ENCODE measurements at regions not wholly inside any gene's neighbourhood (a gene's known extent, or its start where the extent isn't known, plus 50 kb on each side); places are given as distances from the start of the nearest gene placed in this dataset.
"Not testable (repeated sequence)": the region's sequence is repeated elsewhere in the genome, so short reads cannot be mapped to it uniquely, and the experiment has no call there.

GRCh38 chr13:38415233-38415632 is 65.6 kb downstream of the UFM1 start:
- Mint-ChIP-seq H3K27ac (no peak overlapping the region), H3K9me3 (no peaks in the 10 kb centered on the region), H3K27me3 (no peaks in the 10 kb centered on the region), H3K4me3 (no peak overlapping the region), H3K36me3 (ENCODE audit: low read depth) (no peaks in the 10 kb centered on the region), H3K4me1 (peaks cover 6% of the 10 kb centered on the region)
- ATAC-seq, result peak; percentile 78
- DNase-seq, result no peak

DNA sequence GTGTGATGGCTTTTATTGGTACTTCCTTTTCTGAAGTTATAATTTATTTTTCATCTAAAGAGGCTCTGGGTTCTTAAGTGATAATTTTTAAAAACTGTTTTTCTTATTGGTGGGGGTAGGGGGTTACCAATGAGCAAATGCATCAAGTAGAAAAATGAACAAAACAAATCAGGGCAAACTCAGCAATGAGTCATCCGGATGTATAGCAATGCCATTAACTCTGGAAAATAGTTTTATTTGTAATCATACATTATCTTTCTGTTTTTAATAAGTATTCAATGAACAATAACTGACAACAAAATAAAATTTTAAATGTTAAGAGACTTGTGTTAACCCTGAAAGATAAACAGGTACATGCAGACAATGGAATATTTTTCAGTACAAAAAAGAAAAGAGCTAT is 67.6 kb downstream of the UFM1 start:
- H3K4me1 Mint-ChIP-seq, result peaks cover 6% of the 10 kb centered on the region
- H3K9me3 Mint-ChIP-seq, result no peaks in the 10 kb centered on the region
- no peaks in the 10 kb centered on the region for H3K36me3 Mint-ChIP-seq (ENCODE audit: low read depth)
- H3K27me3 Mint-ChIP-seq, result no peaks in the 10 kb centered on the region
- H3K4me3 Mint-ChIP-seq, result no peak overlapping the region
- ATAC-seq, result no peak
- no peak for DNase-seq
- H3K27ac Mint-ChIP-seq, result no peak overlapping the region

- H3K27me3 Mint-ChIP-seq, result no peaks in the 10 kb centered on the region
- H3K4me1 Mint-ChIP-seq, result peaks cover 6% of the 10 kb centered on the region
- H3K36me3 Mint-ChIP-seq (ENCODE audit: low read depth), result no peaks in the 10 kb centered on the region
- peak; percentile 63 for ATAC-seq
- no peaks in the 10 kb centered on the region for H3K9me3 Mint-ChIP-seq
- H3K4me3 Mint-ChIP-seq, result no peak overlapping the region
- no peak overlapping the region for H3K27ac Mint-ChIP-seq
- peak; percentile 3 for DNase-seq
Observed at GRCh38 chr13:38417727-38418126, 68.1 kb downstream of the UFM1 start.

- Mint-ChIP-seq H3K27ac (no peak overlapping the region), H3K4me1 (peaks cover 6% of the 10 kb centered on the region), H3K36me3 (ENCODE audit: low read depth) (no peaks in the 10 kb centered on the region), H3K4me3 (no peak overlapping the region), H3K27me3 (no peaks in the 10 kb centered on the region), H3K9me3 (no peaks in the 10 kb centered on the region)
- DNase-seq (no peak), ATAC-seq (no peak)
Observed at GRCh38 chr13:38418286-38418685, 68.6 kb downstream of the UFM1 start.

DNA sequence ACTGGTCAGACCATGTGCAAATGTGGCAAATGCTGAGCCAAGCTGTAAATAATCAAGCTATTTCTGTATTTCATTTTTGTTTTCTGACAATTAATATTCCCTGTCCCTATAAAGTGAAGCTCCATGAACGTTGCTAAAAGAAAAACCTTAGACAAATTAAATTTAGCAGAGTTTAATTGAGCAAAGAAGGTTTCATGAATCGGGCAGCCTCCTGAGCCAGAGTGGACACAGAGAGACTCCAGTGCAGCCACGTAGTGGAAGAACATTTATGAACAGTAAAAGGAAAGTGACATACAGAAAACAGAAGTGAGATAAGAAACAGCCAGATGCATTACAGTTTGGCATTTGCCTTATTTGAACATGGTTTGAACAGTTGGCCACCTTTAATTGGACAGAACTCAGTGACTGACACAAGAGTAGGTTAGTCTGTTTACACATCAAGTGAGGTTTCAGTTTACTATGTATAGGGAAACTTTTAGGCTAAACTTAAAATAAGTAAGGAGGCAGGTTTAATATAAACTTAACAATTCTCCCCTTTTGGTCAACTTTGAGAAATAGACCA is 69.7 kb downstream of the UFM1 start:
- Mint-ChIP-seq H3K27me3 (no peaks in the 10 kb centered on the region), H3K4me3 (no peak overlapping the region), H3K9me3 (no peaks in the 10 kb centered on the region), H3K27ac (no peak overlapping the region), H3K4me1 (peaks cover 6% of the 10 kb centered on the region), H3K36me3 (ENCODE audit: low read depth) (no peaks in the 10 kb centered on the region)
- ATAC-seq (no peak), DNase-seq (no peak)

GRCh38 chr13:38421590-38422560 is 72.2 kb downstream of the UFM1 start:
- Mint-ChIP-seq H3K9me3 (no peaks in the 10 kb centered on the region), H3K36me3 (ENCODE audit: low read depth) (no peaks in the 10 kb centered on the region), H3K4me1 (no peaks in the 10 kb centered on the region), H3K4me3 (no peak overlapping the region), H3K27ac (no peak overlapping the region), H3K27me3 (no peaks in the 10 kb centered on the region)
- ATAC-seq (no peak), DNase-seq (no peak)

GRCh38 chr13:38429916-38430315 is 80.3 kb downstream of the UFM1 start:
- H3K27ac Mint-ChIP-seq, result no peak overlapping the region
- H3K27me3 Mint-ChIP-seq, result peaks cover 3% of the 10 kb centered on the region
- no peaks in the 10 kb centered on the region for H3K4me1 Mint-ChIP-seq
- no peak overlapping the region for H3K4me3 Mint-ChIP-seq
- H3K9me3 Mint-ChIP-seq, result no peaks in the 10 kb centered on the region
- no peak for DNase-seq
- H3K36me3 Mint-ChIP-seq (ENCODE audit: low read depth), result no peaks in the 10 kb centered on the region
- ATAC-seq, result no peak

DNA sequence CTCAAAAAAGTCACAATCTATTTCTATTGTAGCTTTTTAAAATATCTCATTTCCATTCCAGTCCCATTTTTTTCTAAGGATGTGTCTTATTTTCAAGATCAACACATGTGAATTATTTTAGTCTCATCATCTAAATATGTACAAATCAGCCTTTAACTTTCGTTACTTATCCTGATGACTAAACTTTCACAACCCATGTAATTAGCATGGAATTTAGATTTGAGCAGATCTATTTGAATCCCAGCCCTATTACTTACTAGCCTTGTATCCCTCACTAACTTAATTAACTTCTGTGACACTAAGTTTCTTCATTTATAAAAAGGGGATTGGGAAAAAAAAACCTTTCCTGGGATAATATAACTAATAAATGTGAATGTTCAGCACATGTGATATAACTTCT is 81.1 kb downstream of the UFM1 start:
- Mint-ChIP-seq H3K4me3 (no peak overlapping the region), H3K4me1 (no peaks in the 10 kb centered on the region), H3K9me3 (no peaks in the 10 kb centered on the region), H3K27ac (no peak overlapping the region), H3K36me3 (ENCODE audit: low read depth) (no peaks in the 10 kb centered on the region), H3K27me3 (peaks cover 3% of the 10 kb centered on the region)
- ATAC-seq, result no peak
- no peak for DNase-seq

GRCh38 chr13:38440666-38441065 is 91.0 kb downstream of the UFM1 start:
- Mint-ChIP-seq H3K36me3 (ENCODE audit: low read depth) (no peaks in the 10 kb centered on the region), H3K27ac (no peak overlapping the region), H3K27me3 (peaks cover 2% of the 10 kb centered on the region), H3K4me3 (no peak overlapping the region), H3K4me1 (no peaks in the 10 kb centered on the region), H3K9me3 (no peaks in the 10 kb centered on the region)
- DNase-seq (no peak), ATAC-seq (no peak)

GRCh38 chr13:38444904-38445303 is 95.3 kb downstream of the UFM1 start:
- H3K36me3 Mint-ChIP-seq (ENCODE audit: low read depth), result no peaks in the 10 kb centered on the region
- no peaks in the 10 kb centered on the region for H3K4me1 Mint-ChIP-seq
- no peak overlapping the region for H3K27ac Mint-ChIP-seq
- DNase-seq, result no peak
- peaks cover 2% of the 10 kb centered on the region for H3K27me3 Mint-ChIP-seq
- no peak overlapping the region for H3K4me3 Mint-ChIP-seq
- H3K9me3 Mint-ChIP-seq, result no peaks in the 10 kb centered on the region
- no peak for ATAC-seq

GRCh38 chr13:38452656-38453055 is 103.0 kb downstream of the UFM1 start:
- no peak for ATAC-seq
- H3K9me3 Mint-ChIP-seq, result no peaks in the 10 kb centered on the region
- no peak for DNase-seq
- no peak overlapping the region for H3K27ac Mint-ChIP-seq
- no peaks in the 10 kb centered on the region for H3K36me3 Mint-ChIP-seq (ENCODE audit: low read depth)
- no peak overlapping the region for H3K4me3 Mint-ChIP-seq
- no peaks in the 10 kb centered on the region for H3K4me1 Mint-ChIP-seq
- H3K27me3 Mint-ChIP-seq, result no peaks in the 10 kb centered on the region

DNA sequence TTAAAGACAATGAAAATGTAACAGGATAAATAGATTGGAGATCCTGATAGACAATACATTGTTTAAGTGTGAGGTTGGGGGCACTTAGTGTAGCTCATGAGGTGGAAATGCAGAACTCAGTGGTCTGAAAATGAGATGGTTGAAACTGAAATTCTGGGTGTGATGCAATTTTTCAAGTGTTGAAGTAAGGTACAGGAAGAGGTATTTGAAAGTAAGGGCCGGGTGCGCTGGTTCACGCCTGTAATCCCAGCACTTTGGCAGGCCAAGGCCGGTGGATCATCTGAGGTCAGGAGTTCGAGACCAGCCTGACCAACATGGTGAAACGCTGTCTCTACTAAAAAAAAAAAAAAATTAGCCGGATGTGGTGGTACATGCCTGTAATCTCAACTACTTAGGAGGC is 113.0 kb downstream of the UFM1 start:
- Mint-ChIP-seq H3K27ac (no peak overlapping the region), H3K36me3 (ENCODE audit: low read depth) (no peaks in the 10 kb centered on the region), H3K4me1 (no peaks in the 10 kb centered on the region), H3K9me3 (peaks cover 9% of the 10 kb centered on the region), H3K4me3 (no peak overlapping the region), H3K27me3 (peaks cover 2% of the 10 kb centered on the region)
- DNase-seq, result no peak
- ATAC-seq, result no peak

- H3K27me3 Mint-ChIP-seq, result peaks cover 2% of the 10 kb centered on the region
- H3K4me3 Mint-ChIP-seq, result no peak overlapping the region
- DNase-seq (no peak), ATAC-seq (no peak)
- no peak overlapping the region for H3K27ac Mint-ChIP-seq
- peaks cover 9% of the 10 kb centered on the region for H3K9me3 Mint-ChIP-seq
- H3K4me1 Mint-ChIP-seq, result no peaks in the 10 kb centered on the region
- no peaks in the 10 kb centered on the region for H3K36me3 Mint-ChIP-seq (ENCODE audit: low read depth)
Observed at GRCh38 chr13:38463048-38463447, 113.4 kb downstream of the UFM1 start.

- H3K4me3 Mint-ChIP-seq; DNase-seq; H3K36me3 Mint-ChIP-seq (ENCODE audit: low read depth); H3K9me3 Mint-ChIP-seq; H3K27me3 Mint-ChIP-seq; ATAC-seq; H3K27ac Mint-ChIP-seq; H3K4me1 Mint-ChIP-seq: not testable (repeated sequence)
Observed at GRCh38 chr13:38472411-38472810, 122.8 kb downstream of the UFM1 start.

- ATAC-seq, result no peak
- no peaks in the 10 kb centered on the region for H3K27me3 Mint-ChIP-seq
- no peak overlapping the region for H3K27ac Mint-ChIP-seq
- H3K36me3 Mint-ChIP-seq (ENCODE audit: low read depth), result no peaks in the 10 kb centered on the region
- H3K4me1 Mint-ChIP-seq, result no peaks in the 10 kb centered on the region
- H3K4me3 Mint-ChIP-seq, result no peak overlapping the region
- DNase-seq, result no peak
- no peaks in the 10 kb centered on the region for H3K9me3 Mint-ChIP-seq
Observed at GRCh38 chr13:38473305-38473704, 123.7 kb downstream of the UFM1 start.

Measured in activated naive CD8-positive, alpha-beta T cell treated with anti-CD3 and anti-CD28 coated beads, Interleukin-2, amount 50 U/mL, for 24 hours (primary cell).